Stimulated activated naive CD8-positive, alpha-beta T cell treated with anti-CD3 and anti-CD28 coated beads, Interleukin-15, Interleukin-2, amounts not matched to agents 100 ng/mL and 50 ng/mL, for 24 hours (primary cell): ENCODE measurements at regions not wholly inside any gene's neighbourhood (a gene's known extent, or its start where the extent isn't known, plus 50 kb on each side); places are given as distances from the start of the nearest gene placed in this dataset.
"Not testable (repeated sequence)": the region's sequence is repeated elsewhere in the genome, so short reads cannot be mapped to it uniquely, and the experiment has no call there.

Experiments
- H3K27ac Mint-ChIP-seq: one replicate; pipeline ENCODE4 v1.8.0; 2021; ENCODE audit warnings: mild to moderate bottlenecking, mixed read lengths
- H3K27me3 Mint-ChIP-seq: one replicate; pipeline ENCODE4 v1.8.0; 2021; ENCODE audit warnings: mixed read lengths
- H3K36me3 Mint-ChIP-seq: one replicate; pipeline ENCODE4 v1.8.0; 2021; ENCODE audit warnings: low read depth, mixed read lengths
- H3K4me1 Mint-ChIP-seq: one replicate; pipeline ENCODE4 v1.8.0; 2021; ENCODE audit warnings: low read depth, mixed read lengths
- H3K4me3 Mint-ChIP-seq: one replicate; pipeline ENCODE4 v1.8.0; 2021; ENCODE audit warnings: mild to moderate bottlenecking, mixed read lengths
- H3K9me3 Mint-ChIP-seq: one replicate; pipeline ENCODE4 v1.8.0; 2021; ENCODE audit warnings: mixed read lengths

DNA sequence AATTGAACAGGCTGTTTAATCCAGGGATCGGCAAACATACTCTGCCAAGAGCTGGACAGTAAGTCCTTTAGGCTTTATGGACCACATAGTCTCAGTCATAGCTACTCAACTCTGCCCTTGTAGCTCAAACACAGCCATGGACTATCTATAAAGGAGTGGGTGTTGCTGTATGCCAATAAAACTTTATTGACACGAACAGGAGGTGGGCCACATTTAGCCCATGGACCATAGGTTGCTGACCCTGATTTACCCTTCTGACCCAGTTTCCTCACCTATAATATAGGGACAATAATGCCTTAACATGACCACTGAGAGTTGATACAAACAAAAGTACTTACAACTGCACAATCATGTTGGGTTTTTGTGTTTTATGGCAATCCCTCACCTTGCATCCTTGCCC, 257.0 kb upstream of the SDK2 start:
- Mint-ChIP-seq H3K27me3 (peaks cover 57% of the 10 kb centered on the region), H3K36me3 (no peaks in the 10 kb centered on the region), H3K4me1 (peaks cover 3% of the 10 kb centered on the region), H3K4me3 (peak overlapping the region; percentile 71), H3K27ac (no peak overlapping the region), H3K9me3 (no peaks in the 10 kb centered on the region)

GRCh38 chr17:73901661-73902415, 257.6 kb upstream of the SDK2 start:
- Mint-ChIP-seq H3K4me1 (peaks cover 3% of the 10 kb centered on the region), H3K36me3 (no peaks in the 10 kb centered on the region), H3K4me3 (peak overlapping the region; percentile 71), H3K27ac (no peak overlapping the region), H3K27me3 (peaks cover 60% of the 10 kb centered on the region), H3K9me3 (no peaks in the 10 kb centered on the region)

GRCh38 chr17:73902416-73903181, 258.4 kb upstream of the SDK2 start:
- no peaks in the 10 kb centered on the region for H3K9me3 Mint-ChIP-seq
- peak overlapping the region; percentile 71 for H3K4me3 Mint-ChIP-seq
- H3K27me3 Mint-ChIP-seq, result peaks cover 60% of the 10 kb centered on the region
- no peak overlapping the region for H3K27ac Mint-ChIP-seq
- H3K4me1 Mint-ChIP-seq, result peaks cover 3% of the 10 kb centered on the region
- no peaks in the 10 kb centered on the region for H3K36me3 Mint-ChIP-seq

DNA sequence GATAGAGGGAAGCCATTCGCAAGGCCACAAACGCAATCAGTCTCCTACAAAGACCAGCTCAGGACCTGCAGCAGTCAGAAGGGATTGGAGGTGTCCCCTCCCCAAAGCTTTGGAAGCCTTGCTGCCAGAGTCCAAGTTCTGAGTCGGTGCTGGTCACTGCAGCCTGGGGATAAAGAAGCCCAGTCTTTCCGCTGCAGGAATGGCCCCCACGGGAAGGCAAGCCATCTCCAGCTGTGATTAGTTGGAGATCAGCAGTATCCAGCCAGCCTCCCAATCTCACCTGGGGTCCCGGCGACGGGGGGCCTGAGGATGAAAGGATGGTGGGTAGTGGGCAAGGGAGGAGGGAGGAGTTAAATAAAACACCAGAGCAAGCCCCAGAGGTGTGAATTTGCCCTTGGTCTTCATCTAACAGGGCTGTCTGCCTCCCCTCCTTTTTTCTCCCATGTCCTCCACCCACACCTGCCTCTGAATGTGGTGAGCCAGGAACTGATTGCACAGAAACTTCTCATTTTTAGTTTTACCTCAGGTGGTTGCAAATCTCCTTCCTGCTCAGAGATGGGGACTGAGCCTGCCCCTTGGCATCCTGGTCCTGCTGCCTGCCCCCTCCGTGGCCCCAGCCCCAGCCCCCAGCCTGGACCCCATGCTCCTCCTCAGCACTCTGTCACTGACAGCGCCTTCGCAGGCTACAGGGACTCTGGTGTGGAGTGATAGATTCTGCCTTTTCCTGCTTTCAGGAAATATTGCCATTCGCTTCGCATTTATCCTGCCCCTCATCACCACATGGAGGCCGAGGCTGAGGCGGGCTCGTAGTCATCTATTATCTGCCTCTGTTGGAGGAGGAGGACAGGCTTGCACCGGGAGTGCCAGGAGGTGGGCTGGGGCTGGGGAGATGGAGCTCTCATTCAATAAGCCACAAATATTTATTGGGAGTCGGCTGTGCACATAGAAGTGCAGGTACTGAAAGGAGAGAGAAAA, 262.9 kb upstream of the SDK2 start:
- Mint-ChIP-seq H3K27ac (no peak overlapping the region), H3K9me3 (no peaks in the 10 kb centered on the region), H3K36me3 (no peaks in the 10 kb centered on the region), H3K4me3 (no peak overlapping the region), H3K4me1 (no peaks in the 10 kb centered on the region), H3K27me3 (peaks cover 40% of the 10 kb centered on the region)

- Mint-ChIP-seq H3K4me3 (no peak overlapping the region), H3K4me1 (no peaks in the 10 kb centered on the region), H3K36me3 (no peaks in the 10 kb centered on the region), H3K27ac (no peak overlapping the region), H3K9me3 (no peaks in the 10 kb centered on the region), H3K27me3 (peaks cover 28% of the 10 kb centered on the region)
Observed at GRCh38 chr17:73909186-73909585, 264.9 kb upstream of the SDK2 start.

GRCh38 chr17:73910206-73910605, 266.0 kb upstream of the SDK2 start:
- H3K9me3 Mint-ChIP-seq, result peaks cover 6% of the 10 kb centered on the region
- no peaks in the 10 kb centered on the region for H3K4me1 Mint-ChIP-seq
- peaks cover 27% of the 10 kb centered on the region for H3K27me3 Mint-ChIP-seq
- no peaks in the 10 kb centered on the region for H3K36me3 Mint-ChIP-seq
- H3K4me3 Mint-ChIP-seq, result no peak overlapping the region
- H3K27ac Mint-ChIP-seq, result no peak overlapping the region

DNA sequence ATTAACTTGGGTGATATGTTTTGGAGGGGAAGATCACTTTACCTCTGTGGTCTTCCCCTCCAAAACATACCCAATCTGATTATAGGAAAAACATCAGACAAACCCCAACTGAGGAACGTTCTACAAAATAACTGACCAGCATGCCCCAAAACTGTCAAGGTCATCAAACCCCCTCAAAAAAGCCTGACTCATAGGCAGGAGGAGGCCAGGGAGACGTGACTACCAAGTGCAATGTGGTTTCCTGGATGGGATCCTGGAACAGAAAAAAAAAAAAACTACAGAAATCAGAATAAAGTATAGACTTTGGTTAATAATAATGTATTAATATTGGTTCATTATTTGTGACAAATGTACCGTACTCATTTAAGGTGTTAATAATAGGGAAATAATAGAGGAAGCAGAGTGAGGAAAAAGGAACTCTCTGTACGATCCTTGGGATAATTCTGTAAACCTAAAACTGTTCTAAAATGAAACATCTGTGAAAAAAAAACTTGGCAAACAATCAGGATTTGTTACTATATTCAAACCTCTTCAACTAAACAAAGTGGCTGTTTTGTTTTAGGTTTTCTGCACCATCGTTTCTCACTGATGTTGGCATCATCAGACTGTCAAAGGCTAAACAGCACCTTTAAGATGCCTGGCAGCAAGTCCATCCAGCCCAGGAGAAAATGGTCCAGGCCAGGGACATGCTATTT, 266.7 kb upstream of the SDK2 start:
- Mint-ChIP-seq H3K27ac (no peak overlapping the region), H3K27me3 (peaks cover 27% of the 10 kb centered on the region), H3K9me3 (peaks cover 8% of the 10 kb centered on the region), H3K4me1 (no peaks in the 10 kb centered on the region), H3K36me3 (no peaks in the 10 kb centered on the region), H3K4me3 (no peak overlapping the region)

DNA sequence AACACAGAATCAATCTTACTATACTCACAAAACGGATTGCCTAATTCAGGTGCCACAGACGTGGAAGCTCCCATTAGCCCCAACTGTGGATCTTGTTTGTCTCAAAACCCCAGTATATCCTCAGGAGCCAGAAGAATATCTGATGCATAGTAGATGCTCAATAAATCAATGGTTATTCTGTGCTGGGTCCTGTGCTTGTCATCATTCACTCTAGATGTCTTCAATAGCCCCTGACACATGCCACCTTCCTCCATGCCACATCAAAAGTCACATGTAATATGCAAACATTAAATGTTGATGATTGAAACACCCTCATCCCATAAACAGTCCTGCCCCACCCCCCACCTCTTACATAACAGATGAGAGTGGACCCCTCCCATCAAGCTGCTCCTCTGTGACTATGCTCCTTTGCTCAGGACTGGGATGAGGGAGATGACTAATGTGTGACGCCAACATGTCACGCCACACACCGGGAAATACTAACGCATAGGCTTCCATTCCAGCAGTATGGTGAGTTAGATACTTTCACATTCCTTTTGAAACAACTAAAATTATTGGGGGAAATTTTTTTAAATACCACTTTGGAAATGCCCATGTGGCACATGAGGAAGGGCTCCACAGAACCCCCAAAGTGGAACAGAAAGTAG, 267.6 kb upstream of the SDK2 start:
- peaks cover 24% of the 10 kb centered on the region for H3K27me3 Mint-ChIP-seq
- peaks cover 8% of the 10 kb centered on the region for H3K9me3 Mint-ChIP-seq
- no peaks in the 10 kb centered on the region for H3K4me1 Mint-ChIP-seq
- no peak overlapping the region for H3K27ac Mint-ChIP-seq
- no peak overlapping the region for H3K4me3 Mint-ChIP-seq
- H3K36me3 Mint-ChIP-seq, result no peaks in the 10 kb centered on the region

- Mint-ChIP-seq H3K4me3 (no peak overlapping the region), H3K27me3 (peaks cover 28% of the 10 kb centered on the region), H3K9me3 (peaks cover 8% of the 10 kb centered on the region), H3K4me1 (no peaks in the 10 kb centered on the region), H3K36me3 (no peaks in the 10 kb centered on the region), H3K27ac (no peak overlapping the region)
Observed at GRCh38 chr17:73912373-73912746, 268.1 kb upstream of the SDK2 start.

- Mint-ChIP-seq H3K27me3 (peaks cover 23% of the 10 kb centered on the region), H3K36me3 (no peaks in the 10 kb centered on the region), H3K4me3 (no peak overlapping the region)
Observed at GRCh38 chr17:73914536-73915274, 270.5 kb upstream of the SDK2 start.

DNA sequence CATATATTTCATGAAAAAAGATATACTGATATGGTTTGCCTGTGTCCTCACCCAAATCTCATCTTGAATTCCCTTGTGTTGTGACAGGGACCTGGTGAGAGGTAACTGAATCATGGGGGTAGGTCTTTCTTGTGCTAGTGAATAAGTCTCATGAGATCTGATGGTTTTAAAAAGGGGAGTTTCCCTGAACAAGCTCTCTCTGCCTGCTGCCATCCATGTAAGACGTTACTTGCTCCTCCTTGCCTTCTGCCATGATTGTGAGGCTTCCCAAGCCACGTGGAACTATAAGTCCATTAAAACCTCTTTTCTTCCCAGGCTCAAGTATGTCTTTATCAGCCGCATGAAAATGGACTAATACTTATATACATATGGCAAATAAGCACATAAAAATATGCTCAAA, 274.8 kb upstream of the SDK2 start:
- H3K9me3 Mint-ChIP-seq, H3K27ac Mint-ChIP-seq, H3K4me1 Mint-ChIP-seq, H3K4me3 Mint-ChIP-seq, H3K36me3 Mint-ChIP-seq: not testable (repeated sequence)
- H3K27me3 Mint-ChIP-seq, result peaks cover 26% of the 10 kb centered on the region

More at GRCh38 chr17:73914536-73915274, 270.5 kb upstream of the SDK2 start:
- Mint-ChIP-seq H3K9me3 (peaks cover 8% of the 10 kb centered on the region), H3K27ac (no peak overlapping the region), H3K4me1 (no peaks in the 10 kb centered on the region)

GRCh38 chr17:73921306-73921705, 277.1 kb upstream of the SDK2 start:
- Mint-ChIP-seq H3K9me3 (no peaks in the 10 kb centered on the region), H3K36me3 (no peaks in the 10 kb centered on the region), H3K4me3 (no peak overlapping the region), H3K4me1 (peaks cover 7% of the 10 kb centered on the region), H3K27ac (no peak overlapping the region), H3K27me3 (peaks cover 21% of the 10 kb centered on the region)

DNA sequence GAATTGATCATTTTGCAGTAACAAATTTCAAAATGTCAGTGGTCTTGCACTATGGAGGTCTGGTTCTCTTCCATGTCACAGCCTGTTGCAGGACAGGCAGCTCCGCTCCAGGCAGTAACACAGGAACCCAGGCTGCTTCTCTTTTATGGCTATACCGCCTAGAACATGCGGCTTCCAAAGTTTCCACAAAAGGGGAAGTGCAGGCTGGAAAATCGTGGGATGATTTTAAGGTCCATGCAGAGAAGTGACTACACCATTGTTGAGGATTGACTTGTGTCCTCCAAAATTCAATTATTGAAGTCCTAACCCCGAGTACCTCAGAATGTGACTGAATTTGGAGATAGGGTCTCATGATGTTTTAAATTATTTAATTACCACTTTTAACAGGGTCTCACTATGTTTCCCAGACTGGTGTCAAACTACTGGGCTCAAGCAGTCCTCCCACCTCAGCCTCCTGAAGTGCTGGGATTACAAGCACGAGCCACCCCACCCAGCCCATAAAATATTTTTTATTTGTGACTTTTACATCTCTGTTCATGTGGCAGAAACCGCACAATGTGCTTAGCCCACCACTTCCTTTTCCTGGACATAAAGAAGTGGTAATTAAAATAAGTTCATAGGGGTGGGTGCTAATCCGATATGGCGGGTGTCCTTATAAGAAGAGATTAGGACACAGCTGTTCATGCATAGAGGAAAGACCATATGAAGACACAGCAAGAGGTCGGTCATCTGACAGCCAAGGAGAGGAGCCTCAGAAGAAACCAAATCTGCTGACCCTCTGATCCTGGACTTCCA, 279.2 kb upstream of the RPL38 start:
- H3K36me3 Mint-ChIP-seq, result no peaks in the 10 kb centered on the region
- no peaks in the 10 kb centered on the region for H3K9me3 Mint-ChIP-seq
- peaks cover 14% of the 10 kb centered on the region for H3K27me3 Mint-ChIP-seq
- H3K4me1 Mint-ChIP-seq, result peaks cover 7% of the 10 kb centered on the region
- no peak overlapping the region for H3K4me3 Mint-ChIP-seq
- no peak overlapping the region for H3K27ac Mint-ChIP-seq
